ENCODE measurements at regions not wholly inside any gene's neighbourhood (a gene's known extent, or its start where the extent isn't known, plus 50 kb on each side); places are given as distances from the start of the nearest gene placed in this dataset.

GRCh38 chr6:86256615-86257187 lies 614.0 kb upstream of the SYNCRIP start:
- TF ChIP-seq POLR2A (IDR thresholded peaks at IDR 0.05) = no peak
- TF ChIP-seq CTCF (IDR thresholded peaks at IDR 0.05) = no peak

Measured in body of pancreas (tissue), 4 donors.